ENCODE measurements at regions not wholly inside any gene's neighbourhood (a gene's known extent, or its start where the extent isn't known, plus 50 kb on each side); places are given as distances from the start of the nearest gene placed in this dataset.

DNA sequence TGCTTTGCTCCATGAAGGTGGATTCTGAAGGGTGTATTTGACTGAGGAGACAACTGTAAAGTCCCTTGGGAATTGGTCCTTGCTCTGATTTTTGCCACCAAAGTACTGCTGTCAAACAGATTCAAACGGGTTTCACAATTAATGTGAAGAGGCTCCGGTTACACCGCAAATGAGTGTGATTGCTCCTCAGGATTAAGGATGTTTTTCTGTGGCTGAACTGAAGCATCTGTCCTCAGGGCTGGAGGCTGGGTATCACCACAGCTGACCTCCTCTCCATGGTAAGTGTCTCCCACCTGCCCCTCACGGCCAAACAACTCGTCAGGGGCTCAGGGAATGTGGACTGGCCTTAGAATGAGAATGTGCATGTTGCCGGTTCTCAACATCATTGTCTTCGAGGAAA, 130.4 kb upstream of the NDUFV2 start:
- TF ChIP-seq, protein P1, sequence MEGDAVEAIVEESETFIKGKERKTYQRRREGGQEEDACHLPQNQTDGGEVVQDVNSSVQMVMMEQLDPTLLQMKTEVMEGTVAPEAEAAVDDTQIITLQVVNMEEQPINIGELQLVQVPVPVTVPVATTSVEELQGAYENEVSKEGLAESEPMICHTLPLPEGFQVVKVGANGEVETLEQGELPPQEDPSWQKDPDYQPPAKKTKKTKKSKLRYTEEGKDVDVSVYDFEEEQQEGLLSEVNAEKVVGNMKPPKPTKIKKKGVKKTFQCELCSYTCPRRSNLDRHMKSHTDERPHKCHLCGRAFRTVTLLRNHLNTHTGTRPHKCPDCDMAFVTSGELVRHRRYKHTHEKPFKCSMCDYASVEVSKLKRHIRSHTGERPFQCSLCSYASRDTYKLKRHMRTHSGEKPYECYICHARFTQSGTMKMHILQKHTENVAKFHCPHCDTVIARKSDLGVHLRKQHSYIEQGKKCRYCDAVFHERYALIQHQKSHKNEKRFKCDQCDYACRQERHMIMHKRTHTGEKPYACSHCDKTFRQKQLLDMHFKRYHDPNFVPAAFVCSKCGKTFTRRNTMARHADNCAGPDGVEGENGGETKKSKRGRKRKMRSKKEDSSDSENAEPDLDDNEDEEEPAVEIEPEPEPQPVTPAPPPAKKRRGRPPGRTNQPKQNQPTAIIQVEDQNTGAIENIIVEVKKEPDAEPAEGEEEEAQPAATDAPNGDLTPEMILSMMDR (IDR thresholded peaks at IDR 0.05), result no peak
- TF ChIP-seq POLR2A (IDR thresholded peaks at IDR 0.05), result no peak
